NT2/D1 (cell line): ENCODE measurements at regions not wholly inside any gene's neighbourhood (a gene's known extent, or its start where the extent isn't known, plus 50 kb on each side); places are given as distances from the start of the nearest gene placed in this dataset.

Source experiments
- DNase-seq: peaks from one replicate; pipeline ENCODE4 v3.0.0-alpha.2; 2011; ENCODE audit warnings: low read depth, low spot score
- H3K27me3 ChIP-seq: 2 replicates; pipeline ENCODE4 v1.6.0; 2011; ENCODE audit warnings: mild to moderate bottlenecking; ENCODE audit not compliant: insufficient read length, insufficient read depth
- H3K36me3 ChIP-seq: 2 replicates; pipeline ENCODE4 v1.6.1; 2011; ENCODE audit warnings: mild to moderate bottlenecking, low read length, mixed read lengths; ENCODE audit not compliant: insufficient read depth, insufficient read length
- H3K4me1 ChIP-seq: 2 replicates; pipeline ENCODE4 v1.5.1; 2011; ENCODE audit not compliant: insufficient read depth, insufficient read length
- H3K4me3 ChIP-seq: 2 replicates; pipeline ENCODE4 v1.5.1; 2011; ENCODE audit warnings: low read depth; ENCODE audit not compliant: insufficient read length
- H3K9ac ChIP-seq: 2 replicates; pipeline ENCODE4 v1.6.0; 2011; ENCODE audit warnings: low read depth; ENCODE audit not compliant: insufficient read length
- H3K9me3 ChIP-seq: 2 replicates; pipeline ENCODE4 v1.5.1; 2011; ENCODE audit warnings: mild to moderate bottlenecking, low read length; ENCODE audit not compliant: insufficient read depth
- SUZ12 ChIP-seq: IDR thresholded peaks from 2 replicates; pipeline ENCODE4 v1.6.1; 2011; ENCODE audit not compliant: insufficient read length, insufficient read depth; ENCODE audit errors: extremely low read depth
- YY1 ChIP-seq: IDR thresholded peaks from 2 replicates; pipeline ENCODE4 v1.6.1; 2011; ENCODE audit not compliant: insufficient read length, insufficient read depth
- ZNF274 ChIP-seq: IDR thresholded peaks from 2 replicates; pipeline ENCODE4 v1.6.1; 2011; ENCODE audit warnings: mild to moderate bottlenecking, low read depth, low read length

DNA sequence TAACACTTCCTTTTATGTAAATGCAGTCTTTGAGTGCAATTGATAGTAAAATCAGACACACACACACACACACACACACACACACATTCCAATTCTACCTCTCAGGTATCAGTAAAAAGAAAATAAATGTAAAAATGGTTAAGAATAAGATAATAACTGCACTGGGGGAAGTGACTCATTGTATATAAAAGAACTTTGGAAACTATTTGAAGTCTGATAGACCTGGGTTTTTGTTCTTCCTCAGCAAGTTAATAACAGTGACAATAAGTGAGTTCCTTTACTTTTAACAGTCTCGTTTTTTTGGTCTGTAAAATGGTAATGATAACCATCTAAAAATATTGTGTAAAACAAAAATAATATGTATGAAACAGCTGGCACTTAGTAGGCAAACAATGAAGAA lies 1815.0 kb downstream of the MRPL39 start:
- H3K27me3 ChIP-seq: no peaks in the 10 kb centered on the region
- H3K4me3 ChIP-seq: no peak overlapping the region
- no peaks in the 10 kb centered on the region for H3K4me1 ChIP-seq
- DNase-seq: no peak
- TF ChIP-seq ZNF274: no peak
- TF ChIP-seq YY1: no peak
- no peak for TF ChIP-seq SUZ12
- no peaks in the 10 kb centered on the region for H3K9me3 ChIP-seq
- no peak overlapping the region for H3K9ac ChIP-seq
- no peaks in the 10 kb centered on the region for H3K36me3 ChIP-seq

DNA sequence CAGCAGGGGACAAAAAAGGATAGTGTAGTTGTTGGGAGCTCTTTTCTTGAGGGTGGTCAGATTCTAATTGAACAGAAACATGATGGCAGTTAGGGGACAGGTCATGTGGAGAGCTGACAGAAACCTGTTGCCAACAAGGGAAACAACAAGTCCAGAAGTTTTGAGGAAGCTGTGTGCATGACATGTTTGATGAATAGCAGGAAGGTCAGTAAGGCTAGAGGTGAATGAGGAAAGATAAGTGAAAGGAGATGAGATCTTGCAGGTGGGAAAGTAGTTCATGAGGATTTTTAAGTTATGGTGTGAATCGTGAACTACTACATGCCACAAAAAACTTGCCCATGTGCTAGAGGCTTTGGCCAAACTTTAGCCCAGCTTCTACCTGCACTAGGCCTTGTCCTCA lies 1817.4 kb downstream of the MRPL39 start:
- H3K4me1 ChIP-seq: no peaks in the 10 kb centered on the region

DNA sequence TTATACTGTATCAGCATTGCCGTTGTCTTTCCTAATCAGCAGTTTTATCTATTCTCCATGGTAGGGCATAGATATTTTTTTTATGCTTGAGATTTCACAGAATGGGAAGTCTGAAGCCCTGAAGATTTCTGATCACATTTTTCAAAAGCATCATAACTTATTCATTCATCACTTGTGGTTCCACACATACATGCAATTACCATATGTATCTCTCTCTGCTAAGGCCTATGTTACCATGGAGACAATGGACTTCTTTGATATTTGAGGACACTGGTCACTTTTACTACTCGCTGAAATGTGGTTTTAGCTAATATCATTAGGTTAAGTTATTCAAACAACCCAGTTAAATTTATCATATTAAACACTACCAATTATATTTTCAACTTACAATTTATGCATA lies 1827.0 kb downstream of the MRPL39 start:
- Histone ChIP-seq H3K27me3 (no peaks in the 10 kb centered on the region), H3K36me3 (no peaks in the 10 kb centered on the region), H3K9ac (no peak overlapping the region), H3K4me3 (no peak overlapping the region), H3K4me1 (no peaks in the 10 kb centered on the region), H3K9me3 (no peaks in the 10 kb centered on the region)
- no peak for DNase-seq
- no peak for TF ChIP-seq SUZ12
- no peak for TF ChIP-seq YY1
- no peak for TF ChIP-seq ZNF274

More for the DNA sequence above, 1817.4 kb downstream of the MRPL39 start:
- Histone ChIP-seq H3K27me3 (no peaks in the 10 kb centered on the region), H3K9me3 (no peaks in the 10 kb centered on the region), H3K4me3 (no peak overlapping the region), H3K36me3 (no peaks in the 10 kb centered on the region), H3K9ac (no peak overlapping the region)
- TF ChIP-seq YY1 (no peak), SUZ12 (no peak), ZNF274 (no peak)
- no peak for DNase-seq

DNA sequence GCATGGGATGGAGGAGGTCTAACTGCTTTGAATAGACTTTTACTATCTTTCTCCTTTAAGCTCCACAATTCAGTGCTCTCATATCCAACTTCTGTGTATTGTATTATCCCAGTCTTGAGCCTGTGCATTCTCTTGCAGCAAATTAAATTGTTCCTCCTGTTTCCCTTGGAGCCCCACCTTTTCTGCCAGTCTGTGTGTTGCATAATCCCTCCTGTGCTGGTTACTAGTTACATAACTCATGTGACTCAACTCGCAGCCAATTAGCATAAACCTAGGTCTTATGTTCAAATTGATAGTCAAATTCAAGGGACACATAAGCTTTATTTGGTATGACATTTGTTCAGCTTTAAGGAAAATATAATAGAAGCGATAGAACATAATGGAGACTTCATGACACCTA lies 1863.5 kb downstream of the MRPL39 start:
- no peak for TF ChIP-seq ZNF274
- no peak for TF ChIP-seq YY1
- no peak for TF ChIP-seq SUZ12
- Histone ChIP-seq H3K9me3 (peaks cover 21% of the 10 kb centered on the region; the same call in 1 of the 2 replicates), H3K4me3 (no peak overlapping the region), H3K4me1 (no peaks in the 10 kb centered on the region), H3K9ac (no peak overlapping the region), H3K27me3 (no peaks in the 10 kb centered on the region), H3K36me3 (no peaks in the 10 kb centered on the region)
- no peak for DNase-seq

DNA sequence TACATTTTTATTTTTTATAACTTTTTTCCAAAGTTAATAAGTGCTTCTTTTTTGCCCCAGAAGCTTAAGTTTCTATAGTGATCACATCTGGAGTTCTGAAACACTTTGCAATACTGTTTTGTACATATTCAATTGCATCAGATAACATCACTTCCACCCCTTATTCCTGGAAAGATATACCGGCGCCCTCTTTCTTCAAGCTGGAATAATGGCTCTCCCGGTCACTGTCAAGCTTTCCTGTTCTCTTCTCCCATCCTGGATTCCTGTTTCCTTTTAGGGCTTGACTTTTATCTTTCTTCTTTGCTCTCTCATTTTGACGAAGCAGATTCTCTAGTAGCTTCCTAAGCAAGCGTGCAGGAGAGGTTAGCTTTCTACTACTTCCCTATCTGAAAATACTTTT lies 1866.8 kb downstream of the MRPL39 start:
- no peak for TF ChIP-seq SUZ12
- no peak for TF ChIP-seq ZNF274
- no peak for TF ChIP-seq YY1
- Histone ChIP-seq H3K36me3 (no peaks in the 10 kb centered on the region), H3K4me3 (no peak overlapping the region), H3K9ac (no peak overlapping the region), H3K4me1 (no peaks in the 10 kb centered on the region), H3K27me3 (no peaks in the 10 kb centered on the region), H3K9me3 (peaks cover under 1% of the 10 kb centered on the region; the same call in 1 of the 2 replicates)
- no peak for DNase-seq

DNA sequence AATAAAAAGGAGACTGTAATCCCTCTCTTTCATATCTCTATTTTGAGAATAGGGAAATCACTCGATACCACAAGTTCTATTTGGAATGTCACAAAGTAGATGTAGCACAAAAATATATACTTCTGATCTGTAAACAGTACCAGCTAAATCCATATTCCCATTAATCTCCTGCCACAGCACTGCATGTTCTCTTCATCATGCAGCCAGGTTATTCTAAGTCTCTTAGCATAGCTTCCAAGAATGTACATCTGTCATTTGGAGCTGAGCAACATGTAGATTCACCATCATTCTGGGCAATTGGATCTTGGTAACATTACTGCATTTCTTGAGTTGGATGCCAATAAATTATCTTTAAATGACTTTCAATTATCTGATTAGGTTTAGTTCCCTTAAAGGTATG lies 1874.5 kb downstream of the MRPL39 start:
- Histone ChIP-seq H3K36me3 (no peaks in the 10 kb centered on the region), H3K4me1 (no peaks in the 10 kb centered on the region), H3K9me3 (no peaks in the 10 kb centered on the region), H3K4me3 (no peak overlapping the region), H3K9ac (no peak overlapping the region), H3K27me3 (no peaks in the 10 kb centered on the region)
- TF ChIP-seq YY1 (no peak), SUZ12 (no peak), ZNF274 (no peak)
- no peak for DNase-seq

DNA sequence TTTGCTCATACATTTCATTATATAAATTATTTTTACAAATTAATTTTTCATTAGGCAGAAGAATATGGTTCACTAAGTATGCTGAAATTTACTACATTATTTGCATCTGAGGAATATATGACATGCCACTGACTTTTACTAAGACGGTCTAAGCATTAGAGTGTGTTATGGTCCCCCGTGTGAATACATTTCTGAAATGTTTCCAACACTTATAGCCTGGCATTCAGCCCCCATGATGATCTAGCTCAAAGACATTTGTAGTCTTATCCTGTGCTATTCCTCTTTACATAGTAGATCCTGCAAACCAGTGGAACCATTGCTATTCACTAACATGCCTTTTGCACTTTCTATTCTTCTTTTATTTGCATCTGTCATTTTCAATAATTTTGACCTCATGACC lies 1878.0 kb downstream of the MRPL39 start:
- Histone ChIP-seq H3K9me3 (no peaks in the 10 kb centered on the region), H3K4me1 (no peaks in the 10 kb centered on the region), H3K9ac (no peak overlapping the region), H3K36me3 (no peaks in the 10 kb centered on the region), H3K4me3 (no peak overlapping the region), H3K27me3 (no peaks in the 10 kb centered on the region)
- no peak for TF ChIP-seq YY1
- no peak for TF ChIP-seq ZNF274
- TF ChIP-seq SUZ12: no peak
- DNase-seq: no peak

DNA sequence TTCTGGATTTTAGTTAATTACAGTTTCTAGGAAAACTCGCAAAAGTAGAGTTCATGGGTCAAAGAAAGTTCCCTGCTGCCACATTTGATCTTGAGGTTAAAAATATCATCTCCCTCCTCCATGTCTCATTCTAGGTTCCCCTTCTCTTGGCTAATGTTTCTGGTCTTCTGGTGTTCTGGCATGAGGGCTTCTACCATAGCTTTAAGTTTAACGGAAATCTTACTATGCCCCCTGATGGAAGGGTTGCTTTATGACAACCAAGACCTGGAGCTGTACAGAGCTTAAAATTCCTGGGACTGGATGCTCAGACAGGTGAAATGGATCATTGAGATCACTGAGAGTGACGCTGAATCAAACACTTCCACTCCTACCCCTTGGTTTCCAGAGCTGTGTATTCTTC lies 1881.7 kb downstream of the MRPL39 start:
- H3K4me3 ChIP-seq: no peak overlapping the region
- H3K4me1 ChIP-seq: no peaks in the 10 kb centered on the region
- no peaks in the 10 kb centered on the region for H3K27me3 ChIP-seq
- no peaks in the 10 kb centered on the region for H3K9me3 ChIP-seq
- H3K9ac ChIP-seq: no peak overlapping the region
- no peaks in the 10 kb centered on the region for H3K36me3 ChIP-seq
- TF ChIP-seq YY1 (no peak), SUZ12 (no peak), ZNF274 (no peak)
- peak; percentile 38 for DNase-seq
